Left ventricle myocardium inferior (tissue), 1 donor: ENCODE measurements at regions not wholly inside any gene's neighbourhood (a gene's known extent, or its start where the extent isn't known, plus 50 kb on each side); places are given as distances from the start of the nearest gene placed in this dataset.

Experiments
- DNase-seq: peaks from one replicate; pipeline ENCODE4 v3.0.0-alpha.2; 2020
- H3K27ac ChIP-seq: fragments of 200-600 bp; replicated peaks from 2 replicates; pipeline ENCODE4 v1.8.0; 2021
- H3K27me3 ChIP-seq: fragments of 200-600 bp; 2 replicates; pipeline ENCODE4 v1.8.0; 2021; ENCODE audit warnings: low read depth
- H3K36me3 ChIP-seq: fragments of 200-600 bp; 2 replicates; pipeline ENCODE4 v1.8.0; 2021
- H3K4me1 ChIP-seq: fragments of 200-600 bp; 2 replicates; pipeline ENCODE4 v1.8.0; 2021
- H3K4me3 ChIP-seq: fragments of 200-600 bp; 2 replicates; pipeline ENCODE4 v1.8.0; 2021; ENCODE audit warnings: mild to moderate bottlenecking, moderate library complexity
- H3K9me3 ChIP-seq: fragments of 200-600 bp; replicated peaks from 2 replicates; pipeline ENCODE4 v1.8.0; 2021
- CTCF ChIP-seq: fragments of 200-600 bp; IDR thresholded peaks from 2 replicates; pipeline ENCODE4 v1.8.0; 2021; ENCODE audit warnings: antibody characterized with exemption, mild to moderate bottlenecking, borderline replicate concordance
- intact Hi-C: fragments of 100-400 bp; cut with micrococcal nuclease; formaldehyde crosslinking; loops from one replicate; pipeline ENCODE4 v1.11.0; 2022
- donor health status: DM: no; HTN: yes; CAD: no; lungs with severe emphysema.

- no peak overlapping the region for H3K4me3 ChIP-seq
- peaks cover 15% of the 10 kb centered on the region for H3K9me3 ChIP-seq
- no peak for DNase-seq
- intact Hi-C loops: no loop called here
- no peaks in the 10 kb centered on the region for H3K27me3 ChIP-seq
- no peaks in the 10 kb centered on the region for H3K4me1 ChIP-seq
- TF ChIP-seq CTCF: no peak
- H3K36me3 ChIP-seq: no peaks in the 10 kb centered on the region
- no peak overlapping the region for H3K27ac ChIP-seq
Measured at GRCh38 chr13:59205501-59205900, 958.2 kb downstream of the DIAPH3 start.

GRCh38 chr13:59208405-59209195 is 955.1 kb downstream of the DIAPH3 start:
- no peaks in the 10 kb centered on the region for H3K4me1 ChIP-seq
- H3K4me3 ChIP-seq: no peak overlapping the region
- TF ChIP-seq CTCF: no peak
- DNase-seq: no peak
- no peak overlapping the region for H3K27ac ChIP-seq
- no peaks in the 10 kb centered on the region for H3K27me3 ChIP-seq
- peaks cover 5% of the 10 kb centered on the region for H3K9me3 ChIP-seq
- no peaks in the 10 kb centered on the region for H3K36me3 ChIP-seq
- intact Hi-C loops: no loop called here

DNA sequence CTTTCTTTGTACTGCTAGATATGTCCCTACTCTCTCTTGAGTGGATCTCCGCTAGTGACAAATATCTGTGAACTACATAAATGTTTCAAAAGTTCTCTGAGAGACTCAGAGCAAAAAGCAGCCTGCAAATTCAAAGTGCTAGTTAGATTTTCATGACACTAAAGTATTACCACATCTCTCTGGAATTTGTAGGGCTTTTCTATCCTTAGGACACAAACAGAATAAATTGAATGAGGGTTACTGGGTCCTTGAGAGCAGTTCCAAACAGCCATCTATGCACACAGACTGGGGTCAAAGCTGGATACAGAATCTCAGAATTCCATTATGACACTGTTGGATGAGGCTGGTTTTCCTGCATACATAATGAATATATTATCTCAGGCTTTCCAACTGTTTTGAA is 953.2 kb downstream of the DIAPH3 start:
- Histone ChIP-seq H3K36me3 (no peaks in the 10 kb centered on the region), H3K4me1 (no peaks in the 10 kb centered on the region), H3K9me3 (no peaks in the 10 kb centered on the region), H3K27ac (no peak overlapping the region), H3K4me3 (no peak overlapping the region), H3K27me3 (no peaks in the 10 kb centered on the region)
- intact Hi-C loops: no loop called here
- DNase-seq: no peak
- TF ChIP-seq CTCF: no peak

- intact Hi-C loops: no loop called here
Measured at GRCh38 chr13:59211606-59212005, 952.1 kb downstream of the DIAPH3 start.

GRCh38 chr13:59229401-59229800 is 934.3 kb downstream of the DIAPH3 start:
- no peak overlapping the region for H3K4me3 ChIP-seq
- no peaks in the 10 kb centered on the region for H3K9me3 ChIP-seq
- no peak for TF ChIP-seq CTCF
- H3K27me3 ChIP-seq: no peaks in the 10 kb centered on the region
- intact Hi-C loops: no loop called here
- H3K4me1 ChIP-seq: no peaks in the 10 kb centered on the region
- H3K36me3 ChIP-seq: no peaks in the 10 kb centered on the region
- no peak for DNase-seq
- H3K27ac ChIP-seq: no peak overlapping the region

More at GRCh38 chr13:59211606-59212005, 952.1 kb downstream of the DIAPH3 start:
- Histone ChIP-seq H3K27ac (no peak overlapping the region), H3K27me3 (no peaks in the 10 kb centered on the region), H3K4me1 (no peaks in the 10 kb centered on the region), H3K4me3 (no peak overlapping the region), H3K9me3 (no peaks in the 10 kb centered on the region), H3K36me3 (no peaks in the 10 kb centered on the region)
- no peak for TF ChIP-seq CTCF
- DNase-seq: no peak
